A549 (cell line): ENCODE measurements at regions not wholly inside any gene's neighbourhood (a gene's known extent, or its start where the extent isn't known, plus 50 kb on each side); places are given as distances from the start of the nearest gene placed in this dataset.

ENCODE experiments used
- BHLHE40 ChIP-seq: IDR thresholded peaks from 2 replicates; pipeline ENCODE4 v1.6.1; 2012; ENCODE audit warnings: low read depth, low read length, inconsistent platforms
- CEBPB ChIP-seq, 2 experiments: fragments of >200 bp in 1 of 2; sonication (Bioruptor Twin) in 1 of 2; formaldehyde crosslinking in 1 of 2; IDR thresholded peaks; 2 replicates each; pipeline ENCODE4 v1.6.1; 2012 to 2016
- CHD2 ChIP-seq: fragments of 150-350 bp; IDR thresholded peaks from 2 replicates; pipeline ENCODE4 v1.6.1; 2014; ENCODE audit warnings: low read length; ENCODE audit not compliant: partially characterized antibody
- EP300 ChIP-seq, 2 experiments: fragments of >200 bp; sonication (Bioruptor Twin); formaldehyde crosslinking; IDR thresholded peaks; 2 replicates in 1 of 2; 3 replicates in 1 of 2; pipeline ENCODE4 v1.6.1; 2016 to 2017
- MAZ ChIP-seq: fragments of 150-350 bp; IDR thresholded peaks from 2 replicates; pipeline ENCODE4 v1.6.1; 2014; ENCODE audit warnings: antibody characterized with exemption, low read depth, low read length, borderline replicate concordance
- POLR2A ChIP-seq: IDR thresholded peaks from 2 replicates; pipeline ENCODE4 v1.6.1; 2012; ENCODE audit warnings: mild to moderate bottlenecking, low read length
- RCOR1 ChIP-seq: fragments of 150-350 bp; IDR thresholded peaks from 2 replicates; pipeline ENCODE4 v1.6.1; 2014; ENCODE audit warnings: antibody characterized with exemption, low read length, low read depth
- SMC3 ChIP-seq: fragments of >200 bp; sonication (Bioruptor Twin); formaldehyde crosslinking; IDR thresholded peaks from 3 replicates; pipeline ENCODE4 v1.6.1; 2018; ENCODE audit warnings: inconsistent platforms
- TP53 ChIP-seq: fragments of 250-450 bp; sonication (Bioruptor Pico); IDR thresholded peaks from 2 replicates; pipeline ENCODE4 v1.5.0; 2021; ENCODE audit warnings: mild to moderate bottlenecking, moderate library complexity
- ZNF302 ChIP-seq: fragments of 250-450 bp; sonication (Bioruptor Pico); IDR thresholded peaks from 2 replicates; pipeline ENCODE4 v1.9.0; 2021; ENCODE audit warnings: inconsistent platforms, mild to moderate bottlenecking, moderate library complexity
- TF ChIP-seq, protein P1 (sequence below): fragments of >200 bp; sonication (Bioruptor Twin); formaldehyde crosslinking; IDR thresholded peaks from 3 replicates; pipeline ENCODE4 v1.5.1; 2016
- TF ChIP-seq, protein P2 (sequence below): IDR thresholded peaks from 2 replicates; pipeline ENCODE4 v1.6.1; 2012
- TF ChIP-seq, protein P3 (sequence below): fragments of 200-600 bp; sonication (generic); IDR thresholded peaks from 2 replicates; pipeline ENCODE4 v1.6.1; 2016; ENCODE audit warnings: antibody characterized with exemption, mild to moderate bottlenecking, moderate library complexity

GRCh38 chr5:56558131-56558745 is 257.1 kb upstream of the MAP3K1 start:
- TF ChIP-seq, protein P1, sequence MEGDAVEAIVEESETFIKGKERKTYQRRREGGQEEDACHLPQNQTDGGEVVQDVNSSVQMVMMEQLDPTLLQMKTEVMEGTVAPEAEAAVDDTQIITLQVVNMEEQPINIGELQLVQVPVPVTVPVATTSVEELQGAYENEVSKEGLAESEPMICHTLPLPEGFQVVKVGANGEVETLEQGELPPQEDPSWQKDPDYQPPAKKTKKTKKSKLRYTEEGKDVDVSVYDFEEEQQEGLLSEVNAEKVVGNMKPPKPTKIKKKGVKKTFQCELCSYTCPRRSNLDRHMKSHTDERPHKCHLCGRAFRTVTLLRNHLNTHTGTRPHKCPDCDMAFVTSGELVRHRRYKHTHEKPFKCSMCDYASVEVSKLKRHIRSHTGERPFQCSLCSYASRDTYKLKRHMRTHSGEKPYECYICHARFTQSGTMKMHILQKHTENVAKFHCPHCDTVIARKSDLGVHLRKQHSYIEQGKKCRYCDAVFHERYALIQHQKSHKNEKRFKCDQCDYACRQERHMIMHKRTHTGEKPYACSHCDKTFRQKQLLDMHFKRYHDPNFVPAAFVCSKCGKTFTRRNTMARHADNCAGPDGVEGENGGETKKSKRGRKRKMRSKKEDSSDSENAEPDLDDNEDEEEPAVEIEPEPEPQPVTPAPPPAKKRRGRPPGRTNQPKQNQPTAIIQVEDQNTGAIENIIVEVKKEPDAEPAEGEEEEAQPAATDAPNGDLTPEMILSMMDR = no peak
- TF ChIP-seq EP300 (IDR thresholded peaks at IDR 0.05) (no peak), SMC3 (no peak), POLR2A (no peak), RCOR1 (no peak), MAZ (no peak), ZNF302 (CRISPR knock-in tag) (no peak), CEBPB (IDR thresholded peaks at IDR 0.05) (no peak), BHLHE40 (no peak), TP53 (no peak), CHD2 (no peak)
- TF ChIP-seq, protein P2, sequence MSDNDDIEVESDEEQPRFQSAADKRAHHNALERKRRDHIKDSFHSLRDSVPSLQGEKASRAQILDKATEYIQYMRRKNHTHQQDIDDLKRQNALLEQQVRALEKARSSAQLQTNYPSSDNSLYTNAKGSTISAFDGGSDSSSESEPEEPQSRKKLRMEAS = no peak
- TF ChIP-seq, protein P3, sequence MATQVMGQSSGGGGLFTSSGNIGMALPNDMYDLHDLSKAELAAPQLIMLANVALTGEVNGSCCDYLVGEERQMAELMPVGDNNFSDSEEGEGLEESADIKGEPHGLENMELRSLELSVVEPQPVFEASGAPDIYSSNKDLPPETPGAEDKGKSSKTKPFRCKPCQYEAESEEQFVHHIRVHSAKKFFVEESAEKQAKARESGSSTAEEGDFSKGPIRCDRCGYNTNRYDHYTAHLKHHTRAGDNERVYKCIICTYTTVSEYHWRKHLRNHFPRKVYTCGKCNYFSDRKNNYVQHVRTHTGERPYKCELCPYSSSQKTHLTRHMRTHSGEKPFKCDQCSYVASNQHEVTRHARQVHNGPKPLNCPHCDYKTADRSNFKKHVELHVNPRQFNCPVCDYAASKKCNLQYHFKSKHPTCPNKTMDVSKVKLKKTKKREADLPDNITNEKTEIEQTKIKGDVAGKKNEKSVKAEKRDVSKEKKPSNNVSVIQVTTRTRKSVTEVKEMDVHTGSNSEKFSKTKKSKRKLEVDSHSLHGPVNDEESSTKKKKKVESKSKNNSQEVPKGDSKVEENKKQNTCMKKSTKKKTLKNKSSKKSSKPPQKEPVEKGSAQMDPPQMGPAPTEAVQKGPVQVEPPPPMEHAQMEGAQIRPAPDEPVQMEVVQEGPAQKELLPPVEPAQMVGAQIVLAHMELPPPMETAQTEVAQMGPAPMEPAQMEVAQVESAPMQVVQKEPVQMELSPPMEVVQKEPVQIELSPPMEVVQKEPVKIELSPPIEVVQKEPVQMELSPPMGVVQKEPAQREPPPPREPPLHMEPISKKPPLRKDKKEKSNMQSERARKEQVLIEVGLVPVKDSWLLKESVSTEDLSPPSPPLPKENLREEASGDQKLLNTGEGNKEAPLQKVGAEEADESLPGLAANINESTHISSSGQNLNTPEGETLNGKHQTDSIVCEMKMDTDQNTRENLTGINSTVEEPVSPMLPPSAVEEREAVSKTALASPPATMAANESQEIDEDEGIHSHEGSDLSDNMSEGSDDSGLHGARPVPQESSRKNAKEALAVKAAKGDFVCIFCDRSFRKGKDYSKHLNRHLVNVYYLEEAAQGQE = no peak
